ENCODE measurements at regions not wholly inside any gene's neighbourhood (a gene's known extent, or its start where the extent isn't known, plus 50 kb on each side); places are given as distances from the start of the nearest gene placed in this dataset.

DNA sequence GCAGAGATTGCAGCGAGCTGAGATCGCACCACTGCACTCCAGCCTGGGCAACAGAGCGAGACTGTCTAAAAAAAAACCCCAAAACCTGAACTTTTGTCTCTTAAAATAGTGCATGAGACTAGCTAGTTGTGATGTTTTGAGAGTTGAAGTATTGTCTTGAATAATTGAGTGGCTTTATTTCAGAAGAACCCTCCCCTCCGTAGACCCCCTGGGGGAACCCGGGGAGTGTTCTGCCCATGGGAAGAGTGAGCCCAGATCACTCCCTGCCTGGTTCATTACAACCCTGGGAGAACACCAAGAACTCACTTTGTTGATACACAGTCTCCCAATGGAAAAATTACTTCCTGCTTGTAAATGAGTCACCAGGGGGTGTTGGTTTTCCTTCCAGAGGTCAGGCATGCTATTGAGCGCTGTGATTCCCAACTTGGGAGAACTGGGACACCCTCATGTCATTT lies 65.3 kb upstream of the SHISA3 start:
- DNase-seq = no peak

DNA sequence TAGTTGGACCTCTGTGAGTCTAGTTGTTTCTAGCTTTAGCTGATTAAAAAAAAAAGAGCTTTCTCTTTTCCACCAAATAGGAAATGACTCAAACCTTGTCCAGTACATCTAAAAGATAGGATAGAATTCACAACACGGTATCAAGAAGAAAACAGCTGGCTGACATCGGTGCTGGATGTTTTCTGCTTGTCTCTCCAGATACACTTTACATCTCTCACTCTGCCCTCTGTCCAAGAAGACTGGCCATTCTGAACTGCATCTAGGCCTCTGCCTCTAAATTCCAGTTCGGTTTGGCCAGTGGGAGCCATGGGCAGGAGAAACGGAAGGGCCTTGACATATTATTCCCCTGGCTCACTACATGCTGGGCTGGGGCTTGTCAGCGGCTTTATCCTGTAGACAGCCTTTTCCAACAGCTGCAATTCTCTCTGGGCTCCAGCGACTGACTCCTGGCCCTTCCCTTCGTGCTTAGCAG lies 57.3 kb upstream of the SHISA3 start:
- no peak for DNase-seq

DNA sequence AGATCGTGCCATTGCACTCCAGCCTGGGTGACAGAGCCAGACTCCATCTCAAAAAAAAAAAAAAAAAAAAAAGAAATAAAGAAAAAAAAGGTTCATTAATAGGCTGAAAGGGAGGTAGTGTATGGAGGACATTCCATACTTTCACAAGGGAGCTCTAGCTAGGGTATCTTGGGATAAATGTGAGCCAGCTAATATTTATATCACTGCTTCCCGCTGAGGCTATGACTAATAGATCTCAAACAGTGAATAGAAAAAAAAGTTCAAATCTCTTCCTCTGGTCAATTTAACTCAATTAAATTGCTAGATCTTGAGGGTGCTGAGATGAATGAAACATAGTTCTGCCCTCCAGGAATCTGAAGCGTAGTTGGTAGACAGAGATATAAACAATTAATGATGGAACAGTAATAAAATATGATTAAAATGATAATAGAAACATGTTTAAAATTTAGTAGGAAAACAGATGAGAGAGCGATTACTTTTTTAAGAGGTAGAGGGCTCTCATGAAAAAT lies 55.7 kb upstream of the SHISA3 start:
- no peak for DNase-seq

DNA sequence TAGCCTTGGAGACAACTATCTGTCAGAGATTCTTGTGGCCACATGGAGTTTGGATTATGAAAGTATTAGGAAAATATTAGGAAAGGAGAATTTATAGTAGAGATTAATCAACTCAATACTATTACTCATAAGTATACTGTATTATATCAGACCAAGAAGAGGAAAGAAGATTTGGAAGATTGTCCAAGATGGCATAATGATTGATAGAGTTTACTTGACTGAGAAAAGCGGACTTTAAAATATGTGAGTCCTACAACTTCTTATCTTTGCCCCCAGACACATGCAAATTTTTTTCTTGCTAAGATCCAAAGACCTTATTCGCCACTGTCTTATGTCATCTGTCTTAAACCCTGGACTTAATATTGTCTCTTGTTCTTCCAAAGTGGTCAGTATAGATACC lies 54.8 kb upstream of the SHISA3 start:
- no peak for DNase-seq

DNA sequence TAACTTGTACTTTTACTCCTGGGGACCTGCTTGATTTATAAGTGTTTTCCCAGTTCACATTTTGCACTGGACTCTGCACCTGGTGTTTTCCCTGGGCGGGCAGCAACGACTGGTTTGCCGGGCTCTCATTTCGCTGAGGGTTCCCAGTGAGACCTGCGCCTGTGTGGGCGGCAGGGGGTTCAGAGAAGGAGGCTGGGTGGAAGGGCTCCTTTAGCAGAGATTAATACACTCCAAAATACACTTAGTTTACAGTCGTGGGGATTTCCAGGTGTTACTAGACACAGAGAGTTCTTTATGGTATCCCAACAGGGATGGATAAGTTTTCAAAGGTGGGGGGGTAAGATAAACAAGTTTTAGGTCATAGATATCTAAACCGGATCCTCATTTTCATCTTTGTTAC lies 53.0 kb upstream of the SHISA3 start:
- DNase-seq = no peak

DNA sequence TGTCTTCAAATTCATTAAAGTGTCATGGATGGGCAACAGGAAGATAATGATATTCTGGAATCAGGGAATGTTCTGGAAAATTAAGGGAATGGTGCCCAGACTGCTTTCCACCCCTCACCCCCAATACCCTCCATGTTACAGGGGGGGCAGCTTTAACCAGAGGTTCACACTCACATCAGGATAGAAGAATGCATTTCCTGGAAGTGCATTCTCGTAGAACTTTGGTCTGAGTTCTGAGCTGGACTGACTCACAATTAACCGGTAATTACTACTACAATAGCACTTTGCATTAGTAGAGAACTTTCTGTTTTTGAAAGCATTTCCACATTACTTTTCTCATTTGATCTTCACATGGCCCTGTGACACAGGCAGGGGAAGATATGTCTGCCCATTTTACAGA lies 52.5 kb upstream of the SHISA3 start:
- DNase-seq = no peak

DNA sequence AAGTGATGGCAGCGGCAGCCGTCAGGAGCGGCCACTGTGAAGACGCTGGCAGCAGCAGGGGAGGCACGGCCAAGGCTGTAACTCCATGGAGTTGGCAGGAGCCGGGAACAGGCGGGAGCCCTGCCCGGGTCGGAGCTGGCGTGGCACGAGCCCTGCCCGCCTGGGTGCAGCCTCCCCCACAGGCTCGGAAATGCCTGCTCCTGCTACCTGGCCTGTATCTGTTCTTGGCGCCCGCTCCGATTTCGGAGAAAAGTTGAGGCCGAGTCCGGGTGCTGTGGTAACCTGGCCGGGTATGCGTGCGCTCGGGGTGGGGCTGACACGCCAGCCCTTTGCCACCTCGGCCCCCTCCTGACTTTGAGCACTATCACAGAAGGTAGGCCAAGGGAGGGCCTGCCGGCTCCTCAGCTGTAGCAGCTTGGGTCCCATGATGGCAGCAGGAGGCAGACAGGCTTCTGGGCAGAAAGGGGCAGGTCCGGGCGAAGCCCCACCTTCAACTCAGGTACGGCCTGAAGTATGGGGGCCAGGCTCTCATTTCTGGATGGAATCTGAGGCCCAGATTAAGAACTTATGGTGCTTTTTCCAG lies 51.2 kb upstream of the SHISA3 start:
- DNase-seq = no peak

DNA sequence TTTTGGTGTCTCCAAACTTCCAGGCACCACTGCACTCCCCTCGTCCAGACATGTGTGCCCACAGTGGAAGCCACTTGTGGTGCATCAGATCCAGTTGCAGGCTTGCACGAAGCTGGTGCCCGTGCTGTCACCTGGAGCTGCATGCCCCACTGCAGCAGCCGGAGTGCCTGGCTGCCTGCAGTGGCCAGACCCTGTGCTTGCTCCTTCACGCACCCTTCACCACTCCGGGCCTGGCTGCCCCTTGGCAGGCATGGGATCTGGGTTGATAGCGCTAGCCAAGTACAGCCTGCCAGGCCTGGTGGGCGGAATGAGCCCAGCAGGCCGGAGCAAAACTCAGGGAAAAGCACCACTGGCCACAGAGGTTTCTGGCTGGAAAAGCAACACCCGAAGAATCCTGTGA lies 50.2 kb upstream of the SHISA3 start:
- DNase-seq = no peak

Data from CD4-positive, alpha-beta T cell treated with Interleukin-1 beta for 1 hour (primary cell).